Tibial nerve (tissue), 4 donors: ENCODE measurements at regions not wholly inside any gene's neighbourhood (a gene's known extent, or its start where the extent isn't known, plus 50 kb on each side); places are given as distances from the start of the nearest gene placed in this dataset.
"Not testable (repeated sequence)": the region's sequence is repeated elsewhere in the genome, so short reads cannot be mapped to it uniquely, and the experiment has no call there.

ENCODE experiments used
- DNase-seq, 2 donors: peaks; one replicate each; pipeline ENCODE4 v3.0.0-alpha.2; 2019; ENCODE audit warnings: low spot score in 2 of 2
- H3K27ac ChIP-seq, 4 donors: fragments of 200-600 bp; sonication (generic) in 3 of 4; one replicate each; pipeline ENCODE4 v1.5.1; 2017 to 2019; ENCODE audit warnings: mild to moderate bottlenecking in 1 of 4
- H3K27me3 ChIP-seq, 2 donors: fragments of 200-600 bp; sonication (generic) in 1 of 2; one replicate each; pipeline versions ENCODE4 v1.5.1 to v1.6.0; 2017 to 2019
- H3K36me3 ChIP-seq, 3 donors: fragments of 200-600 bp; sonication (generic); one replicate each; pipeline ENCODE4 v1.5.1; 2018 to 2019
- H3K4me1 ChIP-seq, 4 donors: fragments of 200-600 bp; sonication (generic) in 3 of 4; one replicate each; pipeline ENCODE4 v1.5.1; 2017 to 2019
- H3K4me3 ChIP-seq, 4 donors: fragments of 200-600 bp; sonication (generic) in 3 of 4; one replicate each; pipeline ENCODE4 v1.5.1; 2017 to 2019; ENCODE audit warnings: mild to moderate bottlenecking in 1 of 4, moderate library complexity in 1 of 4
- H3K9me3 ChIP-seq, 4 donors: fragments of 200-600 bp; sonication (generic) in 3 of 4; one replicate each; pipeline ENCODE4 v1.5.1; 2017 to 2019
- CTCF ChIP-seq, 5 experiments: fragments of 200-600 bp in 3 of 5; fragments of 450-650 bp in 2 of 5; sonication (generic) in 3 of 5; IDR thresholded peaks; one replicate each; pipeline ENCODE4 v1.5.1; 2016 to 2019; ENCODE audit warnings: antibody characterized with exemption in 5 of 5, mild to moderate bottlenecking in 3 of 5, moderate library complexity in 2 of 5
- EP300 ChIP-seq, 2 donors: sonication (generic); formaldehyde crosslinking; IDR thresholded peaks; one replicate each; pipeline ENCODE4 v1.6.1; 2017; ENCODE audit warnings: antibody characterized with exemption in 2 of 2, mild to moderate bottlenecking in 1 of 2
- POLR2A ChIP-seq, 2 donors: fragments of 450-650 bp; IDR thresholded peaks; one replicate each; pipeline ENCODE4 v1.6.1; 2017; ENCODE audit warnings: antibody characterized with exemption in 2 of 2, mild to moderate bottlenecking in 2 of 2, moderate library complexity in 2 of 2
- WGBS, 2 donors: methylation state at CpG; one replicate each; pipeline ENCODE4 v1.1.5; 2018; 5-methylcytosine and 5-hydroxymethylcytosine counted together

GRCh38 chr16:14014284-14014625, 56.9 kb upstream of the MRTFB start:
- Histone ChIP-seq H3K4me1 (peaks cover 0 to 47% (median 5%) of the 10 kb centered on the region in 4 donors), H3K36me3 (no peaks in the 10 kb centered on the region), H3K9me3 (no peaks in the 10 kb centered on the region), H3K27ac (peak overlapping the region in 2 of 4 donors; percentile 70 to 74), H3K4me3 (peak overlapping the region in 1 of 4 donors; percentile 10), H3K27me3 (no peaks in the 10 kb centered on the region)
- DNase-seq: no peak
- no peak for TF ChIP-seq EP300 (IDR thresholded peaks at IDR 0.05)
- TF ChIP-seq CTCF (IDR thresholded peaks at IDR 0.05): no peak
- TF ChIP-seq POLR2A (IDR thresholded peaks at IDR 0.05): no peak
- WGBS, 2 donors: 72 to 87% methylated on average over 5 of the region's 5 CpGs

GRCh38 chr16:14015033-14015432, 56.1 kb upstream of the MRTFB start:
- Histone ChIP-seq H3K4me1 (peaks cover 0 to 47% (median 5%) of the 10 kb centered on the region in 4 donors), H3K27me3 (no peaks in the 10 kb centered on the region), H3K36me3 (no peaks in the 10 kb centered on the region), H3K27ac (peak overlapping the region in 2 of 4 donors; percentile 70 to 74), H3K9me3 (no peaks in the 10 kb centered on the region), H3K4me3 (peak overlapping the region in 1 of 4 donors; percentile 8)
- TF ChIP-seq EP300 (IDR thresholded peaks at IDR 0.05) (no peak), CTCF (IDR thresholded peaks at IDR 0.05) (no peak), POLR2A (IDR thresholded peaks at IDR 0.05) (no peak)
- 39 to 40% methylated on average over 4 of the region's 4 CpGs for WGBS, 2 donors
- no peak for DNase-seq

- Histone ChIP-seq H3K36me3 (no peaks in the 10 kb centered on the region), H3K4me1 (peaks cover 0 to 47% (median 5%) of the 10 kb centered on the region in 4 donors), H3K27ac (peak overlapping the region in 1 of 4 donors; percentile 74), H3K27me3 (no peaks in the 10 kb centered on the region), H3K9me3 (no peaks in the 10 kb centered on the region), H3K4me3 (peak overlapping the region in 1 of 4 donors; percentile 8)
- TF ChIP-seq CTCF (IDR thresholded peaks at IDR 0.05) (no peak), POLR2A (IDR thresholded peaks at IDR 0.05) (no peak), EP300 (IDR thresholded peaks at IDR 0.05) (no peak)
- DNase-seq: no peak
- WGBS, 2 donors: 65 to 75% methylated on average over 11 of the region's 11 CpGs
Observed at GRCh38 chr16:14015461-14015860, 55.7 kb upstream of the MRTFB start.

- TF ChIP-seq POLR2A (IDR thresholded peaks at IDR 0.05) (no peak), CTCF (IDR thresholded peaks at IDR 0.05) (peak in 1 of 5 experiments; percentile 17), EP300 (IDR thresholded peaks at IDR 0.05) (peak in 1 of 2 donors; percentile 44)
- no peaks in the 10 kb centered on the region for H3K27me3 ChIP-seq
- DNase-seq: no peak
- no peaks in the 10 kb centered on the region for H3K36me3 ChIP-seq
- 35 to 44% methylated on average over 2 of the region's 2 CpGs for WGBS, 2 donors
- peak overlapping the region in 1 of 4 donors; percentile 74 for H3K27ac ChIP-seq
- peaks cover 0 to 47% (median 5%) of the 10 kb centered on the region in 4 donors for H3K4me1 ChIP-seq
- peak overlapping the region in 1 of 4 donors; percentile 8 for H3K4me3 ChIP-seq
- no peaks in the 10 kb centered on the region for H3K9me3 ChIP-seq
Observed at GRCh38 chr16:14015948-14016347, 55.2 kb upstream of the MRTFB start.

GRCh38 chr16:14016362-14016761, 54.8 kb upstream of the MRTFB start:
- H3K9me3 ChIP-seq, H3K27me3 ChIP-seq, DNase-seq, H3K4me3 ChIP-seq, H3K27ac ChIP-seq, H3K36me3 ChIP-seq: not testable (repeated sequence)
- WGBS, 2 donors: 87% methylated on average over 15 of the region's 15 CpGs
- H3K4me1 ChIP-seq: peaks cover 0 to 47% (median 5%) of the 10 kb centered on the region in 4 donors

- no peak overlapping the region for H3K27ac ChIP-seq
- no peaks in the 10 kb centered on the region for H3K9me3 ChIP-seq
- TF ChIP-seq POLR2A (IDR thresholded peaks at IDR 0.05) (no peak), CTCF (IDR thresholded peaks at IDR 0.05) (no peak), EP300 (IDR thresholded peaks at IDR 0.05) (no peak)
- H3K36me3 ChIP-seq: no peaks in the 10 kb centered on the region
- 57 to 64% methylated on average over 2 of the region's 2 CpGs for WGBS, 2 donors
- H3K4me1 ChIP-seq: peaks cover 0 to 37% (median 5%) of the 10 kb centered on the region in 4 donors
- H3K4me3 ChIP-seq: no peak overlapping the region
- H3K27me3 ChIP-seq: no peaks in the 10 kb centered on the region
- DNase-seq: no peak
Observed at GRCh38 chr16:14017886-14018285, 53.2 kb upstream of the MRTFB start.
